SU-DHL-6 (cell line): ENCODE measurements at regions not wholly inside any gene's neighbourhood (a gene's known extent, or its start where the extent isn't known, plus 50 kb on each side); places are given as distances from the start of the nearest gene placed in this dataset.

Source experiments
- H2AFZ ChIP-seq: fragments of 200-600 bp; sonication (generic); 2 replicates; pipeline ENCODE4 v1.6.1; 2014; ENCODE audit warnings: low read depth, mild to moderate bottlenecking, moderate library complexity, mixed read lengths, antibody characterized with exemption, low read length; ENCODE audit not compliant: severe bottlenecking
- H3F3A ChIP-seq: fragments of 200-600 bp; shearing (Covaris generic); 2 replicates; pipeline ENCODE4 v1.6.0; 2016; ENCODE audit warnings: antibody characterized with exemption, mild to moderate bottlenecking; ENCODE audit not compliant: insufficient read depth
- H3K27ac ChIP-seq: fragments of 200-600 bp; sonication (generic); 2 replicates; pipeline ENCODE4 v1.5.1; 2016; ENCODE audit warnings: low read depth, mild to moderate bottlenecking, low read length, moderate library complexity, mixed read lengths
- H3K27me3 ChIP-seq: fragments of 200-600 bp; sonication (generic), shearing (Covaris generic); 2 replicates; pipeline ENCODE4 v1.6.0; 2014; ENCODE audit warnings: mild to moderate bottlenecking, low read length
- H3K36me3 ChIP-seq: fragments of 200-600 bp; sonication (generic); 2 replicates; pipeline ENCODE4 v1.6.1; 2014; ENCODE audit warnings: mild to moderate bottlenecking, low read length, mixed read lengths
- H3K4me2 ChIP-seq: fragments of 300-600, 200-600 bp; shearing (Covaris generic), sonication (generic); 2 replicates; pipeline ENCODE4 v1.6.0; 2014; ENCODE audit warnings: low read length, low read depth, mild to moderate bottlenecking; ENCODE audit not compliant: poor library complexity, severe bottlenecking
- H3K4me3 ChIP-seq: fragments of 200-600 bp; sonication (generic); 2 replicates; pipeline ENCODE4 v1.5.1; 2014; ENCODE audit warnings: antibody characterized with exemption, low read length, mild to moderate bottlenecking, mixed read lengths; ENCODE audit not compliant: insufficient read depth, poor library complexity, severe bottlenecking
- H3K79me2 ChIP-seq: fragments of 200-600 bp; sonication (generic); 2 replicates; pipeline ENCODE4 v1.6.1; 2014; ENCODE audit warnings: mild to moderate bottlenecking, low read length, moderate library complexity; ENCODE audit not compliant: insufficient read depth
- H3K9ac ChIP-seq: fragments of 200-600 bp; sonication (generic); 2 replicates; pipeline ENCODE4 v1.7.0; 2014; ENCODE audit warnings: mild to moderate bottlenecking, low read length
- H3K9me2 ChIP-seq: fragments of 200-600 bp; sonication (generic); replicated peaks from 2 replicates; pipeline ENCODE4 v1.6.1; 2014; ENCODE audit warnings: low read length; ENCODE audit not compliant: insufficient read depth
- H3K9me3 ChIP-seq: fragments of 200-600 bp; sonication (generic); 2 replicates; pipeline ENCODE4 v1.6.1; 2014; ENCODE audit warnings: low read length, mixed read lengths; ENCODE audit not compliant: insufficient read depth
- H4K20me1 ChIP-seq: fragments of 200-600 bp; sonication (generic); 2 replicates; pipeline ENCODE4 v1.6.1; 2014; ENCODE audit warnings: low read depth, mild to moderate bottlenecking, antibody characterized with exemption, low read length, moderate library complexity, mixed read lengths
- EZH2phosphoT487 ChIP-seq: fragments of 200-600 bp; sonication (generic), shearing (Covaris generic); conservative IDR thresholded peaks from 2 replicates; pipeline ENCODE4 v1.6.1; 2018; ENCODE audit warnings: mild to moderate bottlenecking, antibody characterized with exemption, low read length, moderate library complexity, mixed read lengths
- TF ChIP-seq, protein P1 (sequence below): fragments of 200-600 bp; sonication (generic); IDR thresholded peaks from one replicate; pipeline ENCODE4 v1.5.1; 2017; ENCODE audit warnings: antibody characterized with exemption, mild to moderate bottlenecking, low read length, moderate library complexity; ENCODE audit not compliant: insufficient read depth, poor library complexity, severe bottlenecking

DNA sequence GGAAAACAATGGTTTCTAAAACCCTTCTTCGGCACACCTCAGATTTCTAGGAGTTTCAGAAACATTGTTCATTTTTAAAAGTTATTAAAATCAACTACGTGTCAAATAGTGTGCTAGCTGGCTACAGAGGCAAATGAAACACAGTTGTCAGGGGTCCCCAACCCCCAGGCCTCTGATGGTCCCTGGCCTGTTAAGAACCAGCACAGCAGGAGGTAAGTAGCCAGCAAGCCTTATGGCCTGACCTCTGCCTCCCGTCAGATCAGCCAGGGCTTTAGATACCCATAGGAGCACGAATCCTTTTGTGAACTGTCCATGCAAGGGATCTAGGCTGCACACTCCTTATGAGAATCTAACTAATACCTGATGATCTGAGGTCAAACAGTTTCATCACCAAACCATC is 648.2 kb downstream of the FAM181B start:
- no peaks in the 10 kb centered on the region for H3K27me3 ChIP-seq
- no peaks in the 10 kb centered on the region for H3K9me2 ChIP-seq
- H3K4me3 ChIP-seq, result no peak overlapping the region
- H4K20me1 ChIP-seq, result no peaks in the 10 kb centered on the region
- no peak overlapping the region for H3K27ac ChIP-seq
- no peaks in the 10 kb centered on the region for H3F3A ChIP-seq
- no peak overlapping the region for H3K9ac ChIP-seq
- no peak overlapping the region for H2AFZ ChIP-seq
- H3K36me3 ChIP-seq, result no peaks in the 10 kb centered on the region
- TF ChIP-seq EZH2phosphoT487, result no peak
- TF ChIP-seq, protein P1, sequence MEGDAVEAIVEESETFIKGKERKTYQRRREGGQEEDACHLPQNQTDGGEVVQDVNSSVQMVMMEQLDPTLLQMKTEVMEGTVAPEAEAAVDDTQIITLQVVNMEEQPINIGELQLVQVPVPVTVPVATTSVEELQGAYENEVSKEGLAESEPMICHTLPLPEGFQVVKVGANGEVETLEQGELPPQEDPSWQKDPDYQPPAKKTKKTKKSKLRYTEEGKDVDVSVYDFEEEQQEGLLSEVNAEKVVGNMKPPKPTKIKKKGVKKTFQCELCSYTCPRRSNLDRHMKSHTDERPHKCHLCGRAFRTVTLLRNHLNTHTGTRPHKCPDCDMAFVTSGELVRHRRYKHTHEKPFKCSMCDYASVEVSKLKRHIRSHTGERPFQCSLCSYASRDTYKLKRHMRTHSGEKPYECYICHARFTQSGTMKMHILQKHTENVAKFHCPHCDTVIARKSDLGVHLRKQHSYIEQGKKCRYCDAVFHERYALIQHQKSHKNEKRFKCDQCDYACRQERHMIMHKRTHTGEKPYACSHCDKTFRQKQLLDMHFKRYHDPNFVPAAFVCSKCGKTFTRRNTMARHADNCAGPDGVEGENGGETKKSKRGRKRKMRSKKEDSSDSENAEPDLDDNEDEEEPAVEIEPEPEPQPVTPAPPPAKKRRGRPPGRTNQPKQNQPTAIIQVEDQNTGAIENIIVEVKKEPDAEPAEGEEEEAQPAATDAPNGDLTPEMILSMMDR, result no peak
- H3K9me3 ChIP-seq, result no peaks in the 10 kb centered on the region
- no peak overlapping the region for H3K4me2 ChIP-seq
- no peaks in the 10 kb centered on the region for H3K79me2 ChIP-seq

DNA sequence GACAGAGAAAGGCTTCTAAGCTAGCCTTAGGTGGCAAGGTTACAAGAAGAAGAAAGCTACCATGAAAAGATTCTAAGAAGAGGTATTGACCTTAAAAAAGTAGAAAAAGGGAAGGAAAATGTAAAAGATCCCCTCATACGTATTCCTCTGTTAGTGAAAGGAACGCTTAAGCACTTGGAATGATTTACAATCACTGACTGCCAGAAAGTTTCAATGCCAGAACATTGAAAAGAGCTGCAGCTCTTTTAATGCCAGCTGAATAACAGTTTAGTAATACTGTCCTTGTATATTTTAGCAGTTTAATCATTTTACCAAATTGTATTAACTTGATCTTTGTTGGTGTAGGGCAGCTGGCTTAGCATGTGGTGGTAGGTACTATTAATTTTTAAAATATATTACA is 650.7 kb downstream of the FAM181B start:
- H3K36me3 ChIP-seq, result no peaks in the 10 kb centered on the region
- no peaks in the 10 kb centered on the region for H4K20me1 ChIP-seq
- H3F3A ChIP-seq, result no peaks in the 10 kb centered on the region
- no peaks in the 10 kb centered on the region for H3K9me2 ChIP-seq
- H3K4me2 ChIP-seq, result no peak overlapping the region
- no peak overlapping the region for H3K9ac ChIP-seq
- H3K27ac ChIP-seq, result no peak overlapping the region
- no peaks in the 10 kb centered on the region for H3K9me3 ChIP-seq
- TF ChIP-seq EZH2phosphoT487, result no peak
- TF ChIP-seq, protein P1, result no peak
- no peaks in the 10 kb centered on the region for H3K27me3 ChIP-seq
- no peaks in the 10 kb centered on the region for H3K79me2 ChIP-seq
- no peak overlapping the region for H3K4me3 ChIP-seq
- no peak overlapping the region for H2AFZ ChIP-seq

DNA sequence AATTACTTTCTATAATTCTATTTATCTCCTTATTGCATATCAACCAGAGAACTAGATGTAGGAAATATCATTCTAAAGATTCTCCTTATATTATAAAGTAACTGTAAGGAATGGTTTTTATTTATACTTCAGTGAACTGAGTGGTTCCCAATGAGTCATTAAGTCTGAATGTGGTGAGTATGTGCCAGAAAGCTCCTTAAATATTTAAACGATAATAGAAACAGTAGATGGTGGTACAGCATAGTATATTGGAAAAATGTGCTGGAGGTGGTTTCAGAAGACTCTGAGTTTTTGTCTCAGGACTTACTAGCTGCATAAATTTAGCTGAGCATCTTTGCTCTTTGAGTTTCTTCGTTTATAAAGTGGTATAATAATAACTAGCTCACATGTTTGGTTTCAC is 653.5 kb downstream of the FAM181B start:
- no peak overlapping the region for H3K27ac ChIP-seq
- H3K4me3 ChIP-seq, result no peak overlapping the region
- H3K4me2 ChIP-seq, result no peak overlapping the region
- H4K20me1 ChIP-seq, result no peaks in the 10 kb centered on the region
- H3K9me2 ChIP-seq, result no peaks in the 10 kb centered on the region
- H3K9ac ChIP-seq, result no peak overlapping the region
- H3K9me3 ChIP-seq, result no peaks in the 10 kb centered on the region
- H3K36me3 ChIP-seq, result no peaks in the 10 kb centered on the region
- no peaks in the 10 kb centered on the region for H3K27me3 ChIP-seq
- TF ChIP-seq EZH2phosphoT487, result no peak
- TF ChIP-seq, protein P1, result no peak
- H2AFZ ChIP-seq, result no peak overlapping the region
- H3K79me2 ChIP-seq, result no peaks in the 10 kb centered on the region
- no peaks in the 10 kb centered on the region for H3F3A ChIP-seq
